MG63 (cell line): ENCODE measurements at regions not wholly inside any gene's neighbourhood (a gene's known extent, or its start where the extent isn't known, plus 50 kb on each side); places are given as distances from the start of the nearest gene placed in this dataset.

Experiments used
- DNase-seq: peaks from one replicate; pipeline ENCODE4 v3.0.0-alpha.2; 2020
- H3K27me3 ChIP-seq: fragments of 250-450 bp; sonication (Bioruptor Pico); 2 replicates; pipeline ENCODE4 v1.5.1; 2020; ENCODE audit warnings: mild to moderate bottlenecking, moderate library complexity
- H3K36me3 ChIP-seq: fragments of 250-450 bp; sonication (Bioruptor Pico); 2 replicates; pipeline ENCODE4 v1.5.1; 2020; ENCODE audit warnings: mild to moderate bottlenecking, moderate library complexity
- H3K4me3 ChIP-seq: fragments of 250-450 bp; sonication (Bioruptor Pico); 2 replicates; pipeline ENCODE4 v1.5.1; 2020; ENCODE audit warnings: mild to moderate bottlenecking, moderate library complexity
- H3K9me3 ChIP-seq: fragments of 250-450 bp; sonication (Bioruptor Pico); 2 replicates; pipeline ENCODE4 v1.5.1; 2020; ENCODE audit warnings: mild to moderate bottlenecking, moderate library complexity

GRCh38 chr13:50580684-50581305, 262.7 kb downstream of the DLEU7 start:
- no peaks in the 10 kb centered on the region for H3K36me3 ChIP-seq
- H3K27me3 ChIP-seq = no peaks in the 10 kb centered on the region
- H3K9me3 ChIP-seq = no peaks in the 10 kb centered on the region
- H3K4me3 ChIP-seq = no peak overlapping the region
- DNase-seq = peak; percentile 50

GRCh38 chr13:50581586-50582196, 261.8 kb downstream of the DLEU7 start:
- DNase-seq = no peak
- H3K4me3 ChIP-seq = no peak overlapping the region

GRCh38 chr13:50584856-50585580, 258.5 kb downstream of the DLEU7 start:
- Histone ChIP-seq H3K4me3 (no peak overlapping the region), H3K9me3 (no peaks in the 10 kb centered on the region), H3K36me3 (no peaks in the 10 kb centered on the region), H3K27me3 (no peaks in the 10 kb centered on the region)
- no peak for DNase-seq

More at GRCh38 chr13:50581586-50582196, 261.8 kb downstream of the DLEU7 start:
- Histone ChIP-seq H3K36me3 (no peaks in the 10 kb centered on the region), H3K9me3 (no peaks in the 10 kb centered on the region), H3K27me3 (no peaks in the 10 kb centered on the region)

- no peaks in the 10 kb centered on the region for H3K27me3 ChIP-seq
- DNase-seq = no peak
- H3K9me3 ChIP-seq = no peaks in the 10 kb centered on the region
- no peaks in the 10 kb centered on the region for H3K36me3 ChIP-seq
- H3K4me3 ChIP-seq = no peak overlapping the region
These were observed 257.6 kb downstream of the DLEU7 start for GRCh38 chr13:50585674-50586413.

GRCh38 chr13:50586414-50587083, 256.9 kb downstream of the DLEU7 start:
- no peaks in the 10 kb centered on the region for H3K9me3 ChIP-seq

GRCh38 chr13:50587115-50587514, 256.4 kb downstream of the DLEU7 start:
- no peaks in the 10 kb centered on the region for H3K36me3 ChIP-seq
- no peak overlapping the region for H3K4me3 ChIP-seq
- DNase-seq = no peak
- H3K27me3 ChIP-seq = no peaks in the 10 kb centered on the region
- no peaks in the 10 kb centered on the region for H3K9me3 ChIP-seq

More at GRCh38 chr13:50586414-50587083, 256.9 kb downstream of the DLEU7 start:
- Histone ChIP-seq H3K27me3 (no peaks in the 10 kb centered on the region), H3K36me3 (no peaks in the 10 kb centered on the region), H3K4me3 (no peak overlapping the region)
- no peak for DNase-seq

- no peaks in the 10 kb centered on the region for H3K9me3 ChIP-seq
- no peaks in the 10 kb centered on the region for H3K36me3 ChIP-seq
- no peak overlapping the region for H3K4me3 ChIP-seq
- DNase-seq = no peak
- H3K27me3 ChIP-seq = no peaks in the 10 kb centered on the region
These were observed 255.7 kb downstream of the DLEU7 start for GRCh38 chr13:50587645-50588373.

GRCh38 chr13:50588491-50589130, 254.9 kb downstream of the DLEU7 start:
- no peaks in the 10 kb centered on the region for H3K27me3 ChIP-seq
- no peaks in the 10 kb centered on the region for H3K9me3 ChIP-seq
- DNase-seq = no peak
- no peak overlapping the region for H3K4me3 ChIP-seq
- no peaks in the 10 kb centered on the region for H3K36me3 ChIP-seq

- no peaks in the 10 kb centered on the region for H3K36me3 ChIP-seq
- peak; percentile 93 for DNase-seq
- H3K27me3 ChIP-seq = no peaks in the 10 kb centered on the region
- no peak overlapping the region for H3K4me3 ChIP-seq
- H3K9me3 ChIP-seq = no peaks in the 10 kb centered on the region
These were observed 254.4 kb downstream of the DLEU7 start for GRCh38 chr13:50589139-50589538.

- Histone ChIP-seq H3K9me3 (no peaks in the 10 kb centered on the region), H3K4me3 (no peak overlapping the region), H3K36me3 (no peaks in the 10 kb centered on the region), H3K27me3 (no peaks in the 10 kb centered on the region)
- DNase-seq = peak; percentile 89
These were observed 253.8 kb downstream of the DLEU7 start for GRCh38 chr13:50589651-50590054.

- DNase-seq = no peak
- no peaks in the 10 kb centered on the region for H3K27me3 ChIP-seq
- H3K4me3 ChIP-seq = no peak overlapping the region
- H3K9me3 ChIP-seq = no peaks in the 10 kb centered on the region
- no peaks in the 10 kb centered on the region for H3K36me3 ChIP-seq
These were observed 250.9 kb downstream of the DLEU7 start for GRCh38 chr13:50592412-50593155.

- no peak for DNase-seq
- Histone ChIP-seq H3K27me3 (no peaks in the 10 kb centered on the region), H3K36me3 (no peaks in the 10 kb centered on the region), H3K4me3 (no peak overlapping the region), H3K9me3 (no peaks in the 10 kb centered on the region)
These were observed 250.3 kb downstream of the DLEU7 start for GRCh38 chr13:50593207-50593606.

- H3K4me3 ChIP-seq = no peak overlapping the region
- H3K9me3 ChIP-seq = no peaks in the 10 kb centered on the region
- no peak for DNase-seq
- H3K36me3 ChIP-seq = no peaks in the 10 kb centered on the region
- no peaks in the 10 kb centered on the region for H3K27me3 ChIP-seq
These were observed 249.0 kb downstream of the DLEU7 start for GRCh38 chr13:50594276-50595051.

- Histone ChIP-seq H3K4me3 (no peak overlapping the region), H3K36me3 (no peaks in the 10 kb centered on the region), H3K27me3 (no peaks in the 10 kb centered on the region), H3K9me3 (no peaks in the 10 kb centered on the region)
- no peak for DNase-seq
These were observed 248.3 kb downstream of the DLEU7 start for GRCh38 chr13:50595196-50595595.
